ENCODE measurements at regions not wholly inside any gene's neighbourhood (a gene's known extent, or its start where the extent isn't known, plus 50 kb on each side); places are given as distances from the start of the nearest gene placed in this dataset.
"Not testable (repeated sequence)": the region's sequence is repeated elsewhere in the genome, so short reads cannot be mapped to it uniquely, and the experiment has no call there.

- H3K27ac ChIP-seq (ENCODE audit: low read depth in 2 of 2, low read length in 2 of 2); H3K4me3 ChIP-seq (ENCODE audit: low read length in 2 of 2); H3K9ac ChIP-seq (ENCODE audit: low read depth in 1 of 2, low read length in 2 of 2); H3K9me3 ChIP-seq (ENCODE audit: control insufficient read depth in 2 of 2, low read length in 2 of 2); H3K4me1 ChIP-seq (ENCODE audit: control insufficient read depth in 2 of 2, insufficient read depth in 2 of 2, low read length in 2 of 2); H3K36me3 ChIP-seq (ENCODE audit: control insufficient read depth in 2 of 2, insufficient read depth in 2 of 2, low read length in 2 of 2); H3K27me3 ChIP-seq (ENCODE audit: control insufficient read depth in 2 of 2, insufficient read depth in 2 of 2, low read length in 2 of 2): not testable (repeated sequence)
Observed at GRCh38 chr7:65563333-65563732, 189.7 kb downstream of the ZNF92 start.

- H3K9me3 ChIP-seq (ENCODE audit: control insufficient read depth in 2 of 2, low read length in 2 of 2); H3K9ac ChIP-seq (ENCODE audit: low read depth in 1 of 2, low read length in 2 of 2); H3K36me3 ChIP-seq (ENCODE audit: control insufficient read depth in 2 of 2, insufficient read depth in 2 of 2, low read length in 2 of 2): not testable (repeated sequence)
Observed at GRCh38 chr7:65568226-65568625, 194.6 kb downstream of the ZNF92 start.

GRCh38 chr7:65570990-65571389 lies 197.3 kb downstream of the ZNF92 start:
- not testable (repeated sequence) for H3K36me3 ChIP-seq (ENCODE audit: control insufficient read depth in 2 of 2, insufficient read depth in 2 of 2, low read length in 2 of 2); H3K27me3 ChIP-seq (ENCODE audit: control insufficient read depth in 2 of 2, insufficient read depth in 2 of 2, low read length in 2 of 2); H3K9me3 ChIP-seq (ENCODE audit: control insufficient read depth in 2 of 2, low read length in 2 of 2); H3K4me3 ChIP-seq (ENCODE audit: low read length in 2 of 2); H3K4me1 ChIP-seq (ENCODE audit: control insufficient read depth in 2 of 2, insufficient read depth in 2 of 2, low read length in 2 of 2); H3K9ac ChIP-seq (ENCODE audit: low read depth in 1 of 2, low read length in 2 of 2); H3K27ac ChIP-seq (ENCODE audit: low read depth in 2 of 2, low read length in 2 of 2)

More at GRCh38 chr7:65568226-65568625, 194.6 kb downstream of the ZNF92 start:
- not testable (repeated sequence) for H3K4me3 ChIP-seq (ENCODE audit: low read length in 2 of 2); H3K4me1 ChIP-seq (ENCODE audit: control insufficient read depth in 2 of 2, insufficient read depth in 2 of 2, low read length in 2 of 2); H3K27ac ChIP-seq (ENCODE audit: low read depth in 2 of 2, low read length in 2 of 2); H3K27me3 ChIP-seq (ENCODE audit: control insufficient read depth in 2 of 2, insufficient read depth in 2 of 2, low read length in 2 of 2)

GRCh38 chr7:65572581-65572980 lies 198.9 kb downstream of the ZNF92 start:
- not testable (repeated sequence) for H3K36me3 ChIP-seq (ENCODE audit: control insufficient read depth in 2 of 2, insufficient read depth in 2 of 2, low read length in 2 of 2); H3K9me3 ChIP-seq (ENCODE audit: control insufficient read depth in 2 of 2, low read length in 2 of 2); H3K4me1 ChIP-seq (ENCODE audit: control insufficient read depth in 2 of 2, insufficient read depth in 2 of 2, low read length in 2 of 2); H3K9ac ChIP-seq (ENCODE audit: low read depth in 1 of 2, low read length in 2 of 2); H3K27ac ChIP-seq (ENCODE audit: low read depth in 2 of 2, low read length in 2 of 2); H3K4me3 ChIP-seq (ENCODE audit: low read length in 2 of 2); H3K27me3 ChIP-seq (ENCODE audit: control insufficient read depth in 2 of 2, insufficient read depth in 2 of 2, low read length in 2 of 2)

- not testable (repeated sequence) for H3K36me3 ChIP-seq (ENCODE audit: control insufficient read depth in 2 of 2, insufficient read depth in 2 of 2, low read length in 2 of 2); H3K27ac ChIP-seq (ENCODE audit: low read depth in 2 of 2, low read length in 2 of 2); H3K9ac ChIP-seq (ENCODE audit: low read depth in 1 of 2, low read length in 2 of 2); H3K9me3 ChIP-seq (ENCODE audit: control insufficient read depth in 2 of 2, low read length in 2 of 2); H3K27me3 ChIP-seq (ENCODE audit: control insufficient read depth in 2 of 2, insufficient read depth in 2 of 2, low read length in 2 of 2); H3K4me3 ChIP-seq (ENCODE audit: low read length in 2 of 2); H3K4me1 ChIP-seq (ENCODE audit: control insufficient read depth in 2 of 2, insufficient read depth in 2 of 2, low read length in 2 of 2)
Observed at GRCh38 chr7:65576370-65576769, 202.7 kb downstream of the ZNF92 start.

- H3K4me3 ChIP-seq (ENCODE audit: low read length in 2 of 2); H3K9me3 ChIP-seq (ENCODE audit: control insufficient read depth in 2 of 2, low read length in 2 of 2); H3K27me3 ChIP-seq (ENCODE audit: control insufficient read depth in 2 of 2, insufficient read depth in 2 of 2, low read length in 2 of 2); H3K27ac ChIP-seq (ENCODE audit: low read depth in 2 of 2, low read length in 2 of 2); H3K4me1 ChIP-seq (ENCODE audit: control insufficient read depth in 2 of 2, insufficient read depth in 2 of 2, low read length in 2 of 2); H3K9ac ChIP-seq (ENCODE audit: low read depth in 1 of 2, low read length in 2 of 2); H3K36me3 ChIP-seq (ENCODE audit: control insufficient read depth in 2 of 2, insufficient read depth in 2 of 2, low read length in 2 of 2): not testable (repeated sequence)
Observed at GRCh38 chr7:65582518-65583119, 209.0 kb downstream of the ZNF92 start.

- not testable (repeated sequence) for H3K4me3 ChIP-seq (ENCODE audit: low read length in 2 of 2); H3K27me3 ChIP-seq (ENCODE audit: control insufficient read depth in 2 of 2, insufficient read depth in 2 of 2, low read length in 2 of 2); H3K36me3 ChIP-seq (ENCODE audit: control insufficient read depth in 2 of 2, insufficient read depth in 2 of 2, low read length in 2 of 2); H3K4me1 ChIP-seq (ENCODE audit: control insufficient read depth in 2 of 2, insufficient read depth in 2 of 2, low read length in 2 of 2); H3K27ac ChIP-seq (ENCODE audit: low read depth in 2 of 2, low read length in 2 of 2); H3K9ac ChIP-seq (ENCODE audit: low read depth in 1 of 2, low read length in 2 of 2); H3K9me3 ChIP-seq (ENCODE audit: control insufficient read depth in 2 of 2, low read length in 2 of 2)
Observed at GRCh38 chr7:65602495-65602894, 228.8 kb downstream of the ZNF92 start.

GRCh38 chr7:65609131-65609530 lies 235.5 kb downstream of the ZNF92 start:
- no peak overlapping the region for H3K9ac ChIP-seq (ENCODE audit: low read depth in 1 of 2, low read length in 2 of 2)
- H3K36me3 ChIP-seq (ENCODE audit: control insufficient read depth in 2 of 2, insufficient read depth in 2 of 2, low read length in 2 of 2), result no peaks in the 10 kb centered on the region
- H3K27me3 ChIP-seq (ENCODE audit: control insufficient read depth in 2 of 2, insufficient read depth in 2 of 2, low read length in 2 of 2), result no peaks in the 10 kb centered on the region
- H3K4me1 ChIP-seq (ENCODE audit: control insufficient read depth in 2 of 2, insufficient read depth in 2 of 2, low read length in 2 of 2), result no peaks in the 10 kb centered on the region
- no peaks in the 10 kb centered on the region for H3K9me3 ChIP-seq (ENCODE audit: control insufficient read depth in 2 of 2, low read length in 2 of 2)
- H3K4me3 ChIP-seq (ENCODE audit: low read length in 2 of 2), result no peak overlapping the region
- H3K27ac ChIP-seq (ENCODE audit: low read depth in 2 of 2, low read length in 2 of 2), result no peak overlapping the region

- H3K9me3 ChIP-seq (ENCODE audit: control insufficient read depth in 2 of 2, low read length in 2 of 2); H3K4me3 ChIP-seq (ENCODE audit: low read length in 2 of 2); H3K4me1 ChIP-seq (ENCODE audit: control insufficient read depth in 2 of 2, insufficient read depth in 2 of 2, low read length in 2 of 2); H3K27ac ChIP-seq (ENCODE audit: low read depth in 2 of 2, low read length in 2 of 2); H3K36me3 ChIP-seq (ENCODE audit: control insufficient read depth in 2 of 2, insufficient read depth in 2 of 2, low read length in 2 of 2); H3K9ac ChIP-seq (ENCODE audit: low read depth in 1 of 2, low read length in 2 of 2); H3K27me3 ChIP-seq (ENCODE audit: control insufficient read depth in 2 of 2, insufficient read depth in 2 of 2, low read length in 2 of 2): not testable (repeated sequence)
Observed at GRCh38 chr7:65613644-65614289, 240.1 kb downstream of the ZNF92 start.

- not testable (repeated sequence) for H3K27ac ChIP-seq (ENCODE audit: low read depth in 2 of 2, low read length in 2 of 2); H3K4me3 ChIP-seq (ENCODE audit: low read length in 2 of 2); H3K36me3 ChIP-seq (ENCODE audit: control insufficient read depth in 2 of 2, insufficient read depth in 2 of 2, low read length in 2 of 2); H3K9ac ChIP-seq (ENCODE audit: low read depth in 1 of 2, low read length in 2 of 2); H3K4me1 ChIP-seq (ENCODE audit: control insufficient read depth in 2 of 2, insufficient read depth in 2 of 2, low read length in 2 of 2); H3K27me3 ChIP-seq (ENCODE audit: control insufficient read depth in 2 of 2, insufficient read depth in 2 of 2, low read length in 2 of 2); H3K9me3 ChIP-seq (ENCODE audit: control insufficient read depth in 2 of 2, low read length in 2 of 2)
Observed at GRCh38 chr7:65616111-65616510, 242.5 kb downstream of the ZNF92 start.

- H3K27me3 ChIP-seq (ENCODE audit: control insufficient read depth in 2 of 2, insufficient read depth in 2 of 2, low read length in 2 of 2); H3K4me3 ChIP-seq (ENCODE audit: low read length in 2 of 2); H3K9ac ChIP-seq (ENCODE audit: low read depth in 1 of 2, low read length in 2 of 2): not testable (repeated sequence)
Observed at GRCh38 chr7:65620216-65620615, 246.6 kb downstream of the ZNF92 start.

More at GRCh38 chr7:65620216-65620615, 246.6 kb downstream of the ZNF92 start:
- H3K27ac ChIP-seq (ENCODE audit: low read depth in 2 of 2, low read length in 2 of 2); H3K4me1 ChIP-seq (ENCODE audit: control insufficient read depth in 2 of 2, insufficient read depth in 2 of 2, low read length in 2 of 2); H3K36me3 ChIP-seq (ENCODE audit: control insufficient read depth in 2 of 2, insufficient read depth in 2 of 2, low read length in 2 of 2); H3K9me3 ChIP-seq (ENCODE audit: control insufficient read depth in 2 of 2, low read length in 2 of 2): not testable (repeated sequence)
